ENCODE measurements at regions not wholly inside any gene's neighbourhood (a gene's known extent, or its start where the extent isn't known, plus 50 kb on each side); places are given as distances from the start of the nearest gene placed in this dataset.
"Not testable (repeated sequence)": the region's sequence is repeated elsewhere in the genome, so short reads cannot be mapped to it uniquely, and the experiment has no call there.

DNA sequence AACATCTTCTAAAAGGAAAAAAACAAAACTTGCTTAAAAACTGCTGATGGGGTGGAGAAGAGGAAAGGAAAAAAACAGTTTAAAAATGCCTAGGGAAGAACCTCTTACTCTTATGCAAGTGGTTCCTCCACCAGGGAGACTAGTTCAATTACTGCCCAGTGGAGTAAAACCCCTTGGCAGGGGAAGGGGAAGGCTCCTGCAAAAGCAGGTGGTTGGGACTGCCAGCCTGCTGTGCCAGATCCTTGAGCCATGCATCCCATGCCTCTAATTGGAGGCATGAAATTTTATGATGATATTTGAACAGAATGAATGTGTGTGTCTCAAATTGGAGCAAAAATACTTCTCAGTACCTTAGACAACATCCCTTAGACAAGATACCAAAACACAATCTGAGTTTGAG, 118.8 kb downstream of the FSCB start:
- intact Hi-C loops (cut with micrococcal nuclease) = no loop called here
- H3K4me3 Mint-ChIP-seq = no peak overlapping the region
- Histone ChIP-seq H3K27ac (ENCODE audit: low read length in 2 of 2) (no peak overlapping the region), H3K9ac (ENCODE audit: low read length) (no peak overlapping the region), H3K27me3 (replicated peaks in 1 of 4; ENCODE audit: control extremely low read depth in 1 of 4, control insufficient read depth in 3 of 4, insufficient read depth in 4 of 4, low read length in 3 of 4) (no peaks in the 10 kb centered on the region), H3K79me2 (ENCODE audit: control insufficient read depth, insufficient read depth, low read length) (no peaks in the 10 kb centered on the region), H3K36me3 (replicated peaks in 1 of 2; ENCODE audit: control extremely low read depth in 1 of 2, control insufficient read depth in 1 of 2, extremely low read depth in 1 of 2, insufficient read depth in 2 of 2, low read length in 1 of 2) (no peaks in the 10 kb centered on the region), H3K4me2 (replicated peaks; ENCODE audit: low read depth, low read length, poor library complexity, severe bottlenecking) (no peak overlapping the region), H3K4me3 (ENCODE audit: control extremely low read depth in 1 of 5, extremely low read depth in 1 of 5, insufficient read depth in 1 of 5, low read depth in 2 of 5, low read length in 4 of 5) (no peak overlapping the region), H3K9me3 (ENCODE audit: control extremely low read depth in 1 of 3, control insufficient read depth in 2 of 3, insufficient read depth in 1 of 3, low read length in 2 of 3) (peaks cover 0 to 4% (median 0%) of the 10 kb centered on the region in 3 donors), H4K20me1 (ENCODE audit: control insufficient read depth, insufficient read depth, low read length, poor library complexity, severe bottlenecking) (no peaks in the 10 kb centered on the region), H2AFZ (ENCODE audit: insufficient read depth, low read depth, low read length, poor library complexity, severe bottlenecking) (no peak overlapping the region), H3K4me1 (ENCODE audit: control insufficient read depth in 2 of 2, insufficient read depth in 2 of 2, low read length in 2 of 2) (no peaks in the 10 kb centered on the region)
- H3K27me3 Mint-ChIP-seq = no peaks in the 10 kb centered on the region
- ChIA-PET CTCF (no interaction called here), POLR2A (no interaction called here)
- no peaks in the 10 kb centered on the region for H3K9me3 Mint-ChIP-seq (ENCODE audit: insufficient read depth)
- no peaks in the 10 kb centered on the region for H3K4me1 Mint-ChIP-seq
- ATAC-seq (ENCODE audit: low read depth) (no peak), DNase-seq (no peak)
- no peak overlapping the region for H3K27ac Mint-ChIP-seq
- TF ChIP-seq EZH2 (IDR thresholded peaks at IDR 0.05; ENCODE audit: borderline replicate concordance, insufficient read depth, low read depth, low read length, poor library complexity, severe bottlenecking) = no peak
- TF ChIP-seq, protein P1, sequence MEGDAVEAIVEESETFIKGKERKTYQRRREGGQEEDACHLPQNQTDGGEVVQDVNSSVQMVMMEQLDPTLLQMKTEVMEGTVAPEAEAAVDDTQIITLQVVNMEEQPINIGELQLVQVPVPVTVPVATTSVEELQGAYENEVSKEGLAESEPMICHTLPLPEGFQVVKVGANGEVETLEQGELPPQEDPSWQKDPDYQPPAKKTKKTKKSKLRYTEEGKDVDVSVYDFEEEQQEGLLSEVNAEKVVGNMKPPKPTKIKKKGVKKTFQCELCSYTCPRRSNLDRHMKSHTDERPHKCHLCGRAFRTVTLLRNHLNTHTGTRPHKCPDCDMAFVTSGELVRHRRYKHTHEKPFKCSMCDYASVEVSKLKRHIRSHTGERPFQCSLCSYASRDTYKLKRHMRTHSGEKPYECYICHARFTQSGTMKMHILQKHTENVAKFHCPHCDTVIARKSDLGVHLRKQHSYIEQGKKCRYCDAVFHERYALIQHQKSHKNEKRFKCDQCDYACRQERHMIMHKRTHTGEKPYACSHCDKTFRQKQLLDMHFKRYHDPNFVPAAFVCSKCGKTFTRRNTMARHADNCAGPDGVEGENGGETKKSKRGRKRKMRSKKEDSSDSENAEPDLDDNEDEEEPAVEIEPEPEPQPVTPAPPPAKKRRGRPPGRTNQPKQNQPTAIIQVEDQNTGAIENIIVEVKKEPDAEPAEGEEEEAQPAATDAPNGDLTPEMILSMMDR (IDR thresholded peaks at IDR 0.05) = no peak

DNA sequence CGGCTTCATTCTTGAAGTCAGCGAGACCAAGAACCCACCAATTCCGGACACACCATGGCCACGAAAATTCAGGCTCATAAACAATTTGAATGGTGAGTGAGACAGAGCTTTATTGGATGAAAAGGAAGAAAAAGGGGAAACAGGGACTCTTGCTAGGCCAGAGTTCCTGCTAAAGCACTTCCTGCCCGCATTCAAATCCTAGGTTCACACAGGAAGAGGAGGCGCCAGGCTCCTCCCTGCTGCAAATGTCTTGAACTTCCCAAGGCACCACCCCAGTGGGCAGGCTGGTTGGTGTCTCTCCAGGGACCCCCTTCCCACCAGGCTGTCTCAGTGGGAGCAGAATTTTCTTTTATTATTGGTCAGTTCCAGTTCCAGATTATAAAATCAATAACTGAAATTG, 121.2 kb downstream of the FSCB start:
- Histone ChIP-seq H3K4me2 (replicated peaks; ENCODE audit: low read depth, low read length, poor library complexity, severe bottlenecking) (no peak overlapping the region), H3K27me3 (replicated peaks in 1 of 4; ENCODE audit: control extremely low read depth in 1 of 4, control insufficient read depth in 3 of 4, insufficient read depth in 4 of 4, low read length in 3 of 4) (no peaks in the 10 kb centered on the region), H3K27ac (ENCODE audit: low read length in 2 of 2) (no peak overlapping the region), H3K9me3 (ENCODE audit: control extremely low read depth in 1 of 3, control insufficient read depth in 2 of 3, insufficient read depth in 1 of 3, low read length in 2 of 3) (peaks cover 0 to 4% (median 0%) of the 10 kb centered on the region in 3 donors), H3K9ac (ENCODE audit: low read length) (no peak overlapping the region), H4K20me1 (ENCODE audit: control insufficient read depth, insufficient read depth, low read length, poor library complexity, severe bottlenecking) (no peaks in the 10 kb centered on the region), H3K79me2 (ENCODE audit: control insufficient read depth, insufficient read depth, low read length) (no peaks in the 10 kb centered on the region), H3K36me3 (replicated peaks in 1 of 2; ENCODE audit: control extremely low read depth in 1 of 2, control insufficient read depth in 1 of 2, extremely low read depth in 1 of 2, insufficient read depth in 2 of 2, low read length in 1 of 2) (no peaks in the 10 kb centered on the region), H3K4me1 (ENCODE audit: control insufficient read depth in 2 of 2, insufficient read depth in 2 of 2, low read length in 2 of 2) (no peaks in the 10 kb centered on the region), H2AFZ (ENCODE audit: insufficient read depth, low read depth, low read length, poor library complexity, severe bottlenecking) (no peak overlapping the region), H3K4me3 (ENCODE audit: control extremely low read depth in 1 of 5, extremely low read depth in 1 of 5, insufficient read depth in 1 of 5, low read depth in 2 of 5, low read length in 4 of 5) (no peak overlapping the region)
- WGBS (ENCODE audit: insufficient coverage) = 89% methylated on average over 1 of the region's 6 CpGs
- no peaks in the 10 kb centered on the region for H3K9me3 Mint-ChIP-seq (ENCODE audit: insufficient read depth)
- no peak overlapping the region for H3K27ac Mint-ChIP-seq
- ATAC-seq (ENCODE audit: low read depth) = no peak
- no peak for TF ChIP-seq EZH2 (IDR thresholded peaks at IDR 0.05; ENCODE audit: borderline replicate concordance, insufficient read depth, low read depth, low read length, poor library complexity, severe bottlenecking)
- H3K4me1 Mint-ChIP-seq = no peaks in the 10 kb centered on the region
- ChIA-PET POLR2A (no interaction called here), CTCF (no interaction called here)
- no peaks in the 10 kb centered on the region for H3K27me3 Mint-ChIP-seq
- intact Hi-C loops (cut with micrococcal nuclease) = no loop called here
- DNase-seq = no peak
- H3K4me3 Mint-ChIP-seq = no peak overlapping the region

DNA sequence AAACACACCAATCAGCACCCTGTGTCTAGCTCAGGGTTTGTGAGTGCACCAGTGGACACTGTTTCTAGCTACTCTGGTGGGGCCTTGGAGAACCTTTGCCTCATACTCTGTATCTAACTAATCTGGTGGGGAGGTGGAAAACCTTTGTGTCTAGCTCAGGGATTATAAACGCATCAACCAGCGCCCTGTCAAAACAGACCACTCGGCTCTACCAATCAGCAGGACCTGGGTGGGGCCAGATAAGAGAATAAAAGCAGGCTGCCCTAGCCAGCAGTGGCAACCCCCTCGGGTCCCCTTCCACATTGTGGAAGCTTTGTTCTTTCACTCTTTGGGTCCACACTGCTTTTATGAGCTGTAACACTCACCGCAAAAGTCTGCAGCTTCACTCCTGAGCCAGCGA, 121.8 kb downstream of the FSCB start:
- 90% methylated on average over 6 of the region's 6 CpGs for WGBS (ENCODE audit: insufficient coverage)
- H3K36me3 ChIP-seq (replicated peaks in 1 of 2; ENCODE audit: control extremely low read depth in 1 of 2, control insufficient read depth in 1 of 2, extremely low read depth in 1 of 2, insufficient read depth in 2 of 2, low read length in 1 of 2); H3K9me3 Mint-ChIP-seq (ENCODE audit: insufficient read depth); ATAC-seq (ENCODE audit: low read depth); H3K79me2 ChIP-seq (ENCODE audit: control insufficient read depth, insufficient read depth, low read length); H3K4me3 ChIP-seq (ENCODE audit: control extremely low read depth in 1 of 5, extremely low read depth in 1 of 5, insufficient read depth in 1 of 5, low read depth in 2 of 5, low read length in 4 of 5); H3K4me3 Mint-ChIP-seq; H4K20me1 ChIP-seq (ENCODE audit: control insufficient read depth, insufficient read depth, low read length, poor library complexity, severe bottlenecking); H3K27me3 Mint-ChIP-seq; H3K9me3 ChIP-seq (ENCODE audit: control extremely low read depth in 1 of 3, control insufficient read depth in 2 of 3, insufficient read depth in 1 of 3, low read length in 2 of 3); H3K4me2 ChIP-seq (replicated peaks; ENCODE audit: low read depth, low read length, poor library complexity, severe bottlenecking); DNase-seq; H3K4me1 ChIP-seq (ENCODE audit: control insufficient read depth in 2 of 2, insufficient read depth in 2 of 2, low read length in 2 of 2); H3K27ac Mint-ChIP-seq; H3K9ac ChIP-seq (ENCODE audit: low read length); H3K27ac ChIP-seq (ENCODE audit: low read length in 2 of 2); H3K27me3 ChIP-seq (replicated peaks in 1 of 4; ENCODE audit: control extremely low read depth in 1 of 4, control insufficient read depth in 3 of 4, insufficient read depth in 4 of 4, low read length in 3 of 4); H2AFZ ChIP-seq (ENCODE audit: insufficient read depth, low read depth, low read length, poor library complexity, severe bottlenecking); CTCF ChIA-PET; intact Hi-C loops (cut with micrococcal nuclease); H3K4me1 Mint-ChIP-seq; POLR2A ChIA-PET: not testable (repeated sequence)

Data from B cell (primary cell).